Prostate gland (tissue), 2 donors: ENCODE measurements at regions not wholly inside any gene's neighbourhood (a gene's known extent, or its start where the extent isn't known, plus 50 kb on each side); places are given as distances from the start of the nearest gene placed in this dataset.

Experiments
- CTCF ChIP-seq, 4 experiments: fragments of 200-600 bp in 2 of 4; fragments of 450-650 bp in 2 of 4; sonication (generic) in 2 of 4; IDR thresholded peaks; 1 replicate in 3 of 4; 2 replicates in 1 of 4; pipeline ENCODE4 v1.5.1; 2016 to 2019; ENCODE audit warnings: antibody characterized with exemption in 4 of 4, mild to moderate bottlenecking in 2 of 4, moderate library complexity in 2 of 4
- POLR2A ChIP-seq: fragments of 450-650 bp; IDR thresholded peaks from one replicate; pipeline ENCODE4 v1.6.1; 2016; ENCODE audit warnings: antibody characterized with exemption, mild to moderate bottlenecking

- no peak for TF ChIP-seq CTCF (IDR thresholded peaks at IDR 0.05)
- no peak for TF ChIP-seq POLR2A
Measured at GRCh38 chr7:17168416-17168815, 130.0 kb upstream of the AHR start.
